ENCODE measurements at regions not wholly inside any gene's neighbourhood (a gene's known extent, or its start where the extent isn't known, plus 50 kb on each side); places are given as distances from the start of the nearest gene placed in this dataset.
"Not testable (repeated sequence)": the region's sequence is repeated elsewhere in the genome, so short reads cannot be mapped to it uniquely, and the experiment has no call there.

GRCh38 chr15:91356083-91356482 is 256.0 kb downstream of the SV2B start:
- no peak for DNase-seq

- DNase-seq: no peak
Measured at GRCh38 chr15:91357011-91357410, 257.0 kb downstream of the SV2B start.

- DNase-seq: no peak
Measured at GRCh38 chr15:91357486-91357885, 257.4 kb downstream of the SV2B start.

- no peak for DNase-seq
Measured at GRCh38 chr15:91358405-91358804, 258.3 kb downstream of the SV2B start.

GRCh38 chr15:91361696-91362095 is 261.6 kb downstream of the SV2B start:
- not testable (repeated sequence) for DNase-seq

- no peak for DNase-seq
Measured at GRCh38 chr15:91366111-91366510, 266.1 kb downstream of the SV2B start.

- DNase-seq: no peak
Measured at GRCh38 chr15:91368611-91369010, 268.6 kb downstream of the SV2B start.

- no peak for DNase-seq
Measured at GRCh38 chr15:91369823-91370222, 269.8 kb downstream of the SV2B start.

GRCh38 chr15:91371345-91371744 is 271.3 kb downstream of the SV2B start:
- DNase-seq: not testable (repeated sequence)

- no peak for DNase-seq
Measured at GRCh38 chr15:91374336-91374735, 274.3 kb downstream of the SV2B start.

GRCh38 chr15:91376038-91376437 is 276.0 kb downstream of the SV2B start:
- no peak for DNase-seq

- DNase-seq: no peak
Measured at GRCh38 chr15:91380114-91380513, 280.1 kb downstream of the SV2B start.

GRCh38 chr15:91383532-91383931 is 283.5 kb downstream of the SV2B start:
- no peak for DNase-seq

GRCh38 chr15:91384189-91384730 is 284.2 kb downstream of the SV2B start:
- no peak for DNase-seq

- DNase-seq: no peak
Measured at GRCh38 chr15:91385311-91385710, 285.3 kb downstream of the SV2B start.

GRCh38 chr15:91393186-91393585 is 293.1 kb downstream of the SV2B start:
- DNase-seq: no peak

- DNase-seq: no peak
Measured at GRCh38 chr15:91400481-91400880, 300.4 kb downstream of the SV2B start.

- no peak for DNase-seq
Measured at GRCh38 chr15:91407269-91407889, 307.3 kb downstream of the SV2B start.

GRCh38 chr15:91408476-91409076 is 308.5 kb downstream of the SV2B start:
- DNase-seq: no peak

- DNase-seq: no peak
Measured at GRCh38 chr15:91409387-91409786, 309.3 kb downstream of the SV2B start.

- no peak for DNase-seq
Measured at GRCh38 chr15:91411586-91411985, 311.5 kb downstream of the SV2B start.

- DNase-seq: no peak
Measured at GRCh38 chr15:91412138-91412928, 312.3 kb downstream of the SV2B start.

- DNase-seq: no peak
Measured at GRCh38 chr15:91413142-91413541, 313.1 kb downstream of the SV2B start.

- DNase-seq: no peak
Measured at GRCh38 chr15:91414124-91414523, 314.1 kb downstream of the SV2B start.
